IMR-90 (cell line): ENCODE measurements at regions not wholly inside any gene's neighbourhood (a gene's known extent, or its start where the extent isn't known, plus 50 kb on each side); places are given as distances from the start of the nearest gene placed in this dataset.

Experiments used
- ATAC-seq: fragments of 200-7000 bp; cut with Tn5 transposase; 2 replicates; pipeline ENCODE4 v1.9.1; 2020; ENCODE audit warnings: low read depth, mild to moderate bottlenecking, moderate library complexity
- BruUV-seq: library from RNA; stranded (reverse); fragments of 400-500 nt; replicated peaks from 2 replicates; lab custom pipeline; 2021; lab: Mats Ljungman, UMichigan
- CTCF ChIA-PET: fragments of 300-600 bp; formaldehyde crosslinking; extraction: SDS; loops from one replicate; lab custom pipeline; 2021; ENCODE audit warnings: antibody characterized with exemption; lab: Yijun Ruan, JAX
- POLR2A ChIA-PET: fragments of 300-600 bp; sonication (Branson Sonifier 250); formaldehyde crosslinking; loops from one replicate; lab custom pipeline; 2022; ENCODE audit warnings: antibody characterized with exemption; ENCODE audit not compliant: unreplicated experiment; lab: Charles Lee
- DNase-seq: peaks from one replicate; pipeline ENCODE4 v3.0.0; 2013
- H2AFZ ChIP-seq: replicated peaks from 2 replicates; pipeline ENCODE3; 2013; ENCODE audit warnings: low read length, mild to moderate bottlenecking; ENCODE audit not compliant: poor library complexity
- H2AK5ac ChIP-seq: 2 replicates; pipeline ENCODE4 v1.6.1; 2013; ENCODE audit warnings: low read depth, low read length, inconsistent platforms
- H2AK9ac ChIP-seq: replicated peaks from 2 replicates; pipeline ENCODE3; 2013; ENCODE audit warnings: mild to moderate bottlenecking, low read depth, low read length, moderate library complexity; ENCODE audit not compliant: poor library complexity
- H2BK120ac ChIP-seq: 2 replicates; pipeline ENCODE4 v1.6.1; 2013; ENCODE audit warnings: low read depth, low read length, inconsistent platforms
- H2BK15ac ChIP-seq: 3 replicates; pipeline ENCODE4 v1.6.1; 2013; ENCODE audit warnings: low read depth, low read length, inconsistent platforms
- H2BK20ac ChIP-seq: 2 replicates; pipeline ENCODE4 v1.6.1; 2013; ENCODE audit warnings: low read depth, mild to moderate bottlenecking, inconsistent platforms, low read length, moderate library complexity
- H2BK5ac ChIP-seq: 2 replicates; pipeline ENCODE4 v1.6.1; 2013; ENCODE audit warnings: mild to moderate bottlenecking, low read depth, low read length, inconsistent platforms; ENCODE audit not compliant: poor library complexity, severe bottlenecking
- H3K14ac ChIP-seq: replicated peaks from 2 replicates; pipeline ENCODE4 v1.6.1; 2013; ENCODE audit warnings: low read depth, low read length, inconsistent platforms
- H3K18ac ChIP-seq: 2 replicates; pipeline ENCODE4 v1.6.1; 2013; ENCODE audit warnings: low read depth, low read length, control low read depth
- H3K23ac ChIP-seq: 2 replicates; pipeline ENCODE4 v1.6.1; 2013; ENCODE audit warnings: low read depth, low read length, inconsistent platforms
- H3K27ac ChIP-seq: 2 replicates; pipeline ENCODE4 v1.5.1; 2013; ENCODE audit warnings: mild to moderate bottlenecking, control low read depth, low read length; ENCODE audit not compliant: insufficient read depth
- H3K27me3 ChIP-seq: 2 replicates; pipeline ENCODE4 v1.6.1; 2013; ENCODE audit warnings: low read length; ENCODE audit not compliant: control insufficient read depth, insufficient read depth
- H3K36me3 ChIP-seq: 2 replicates; pipeline ENCODE4 v1.6.1; 2013; ENCODE audit warnings: low read length, mixed read lengths; ENCODE audit not compliant: control insufficient read depth, insufficient read depth
- H3K4ac ChIP-seq: 2 replicates; pipeline ENCODE4 v1.6.1; 2013; ENCODE audit warnings: low read depth, low read length, inconsistent platforms
- H3K4me1 ChIP-seq: 2 replicates; pipeline ENCODE4 v1.6.1; 2013; ENCODE audit warnings: low read length, mixed read lengths; ENCODE audit not compliant: control insufficient read depth, insufficient read depth
- H3K4me2 ChIP-seq: 2 replicates; pipeline ENCODE4 v1.6.1; 2013; ENCODE audit warnings: low read depth, mild to moderate bottlenecking, control low read depth, low read length, moderate library complexity
- H3K4me3 ChIP-seq: 2 replicates; pipeline ENCODE4 v1.5.1; 2013; ENCODE audit warnings: low read depth, mild to moderate bottlenecking, control low read depth, low read length, moderate library complexity; ENCODE audit not compliant: insufficient read depth
- H3K56ac ChIP-seq: 2 replicates; pipeline ENCODE4 v1.6.1; 2013; ENCODE audit warnings: low read length, inconsistent platforms; ENCODE audit not compliant: insufficient read depth; ENCODE audit errors: extremely low read depth
- H3K79me1 ChIP-seq, 2 experiments: 2 replicates each; pipeline ENCODE4 v1.6.1; 2013; ENCODE audit warnings: low read length in 2 of 2, inconsistent platforms in 1 of 2, low read depth in 1 of 2
- H3K9ac ChIP-seq: 2 replicates; pipeline ENCODE4 v1.6.1; 2013; ENCODE audit warnings: low read depth, low read length, control low read depth
- H3K9me1 ChIP-seq: 2 replicates; pipeline ENCODE4 v1.6.1; 2013; ENCODE audit warnings: low read length, inconsistent platforms; ENCODE audit not compliant: insufficient read depth
- H3K9me3 ChIP-seq: 2 replicates; pipeline ENCODE4 v1.6.1; 2013; ENCODE audit warnings: low read length; ENCODE audit not compliant: control insufficient read depth, insufficient read depth
- H4K20me1 ChIP-seq: 2 replicates; pipeline ENCODE4 v1.6.1; 2013; ENCODE audit warnings: low read length, inconsistent platforms; ENCODE audit not compliant: insufficient read depth
- H4K5ac ChIP-seq: 2 replicates; pipeline ENCODE4 v1.6.1; 2013; ENCODE audit warnings: mild to moderate bottlenecking, low read depth, low read length, control low read depth
- H4K8ac ChIP-seq, 2 experiments: 2 replicates each; pipeline ENCODE4 v1.6.1; 2013; ENCODE audit warnings: low read depth in 2 of 2, low read length in 2 of 2, control low read depth in 1 of 2, inconsistent platforms in 1 of 2
- H4K91ac ChIP-seq: 2 replicates; pipeline ENCODE4 v1.6.1; 2013; ENCODE audit warnings: low read depth, low read length, inconsistent platforms; ENCODE audit not compliant: insufficient read depth
- BHLHE40 ChIP-seq: fragments of 150-350 bp; IDR thresholded peaks from 2 replicates; pipeline ENCODE4 v1.6.1; 2016; ENCODE audit warnings: mild to moderate bottlenecking, low read depth, low read length
- CEBPB ChIP-seq: IDR thresholded peaks from 2 replicates; pipeline ENCODE4 v1.6.1; 2012; ENCODE audit warnings: low read depth, low read length, improper control_type of control experiment
- CHD1 ChIP-seq: IDR thresholded peaks from 2 replicates; pipeline ENCODE4 v1.6.1; 2012; ENCODE audit warnings: low read depth, low read length, improper control_type of control experiment
- ELK1 ChIP-seq: fragments of 150-350 bp; IDR thresholded peaks from 2 replicates; pipeline ENCODE4 v1.6.1; 2016; ENCODE audit warnings: low read depth, mild to moderate bottlenecking, low read length, moderate library complexity, borderline replicate concordance
- FOS ChIP-seq: fragments of 150-350 bp; IDR thresholded peaks from 2 replicates; pipeline ENCODE4 v1.6.1; 2016; ENCODE audit warnings: low read depth, low read length
- MAFK ChIP-seq: IDR thresholded peaks from 2 replicates; pipeline ENCODE4 v1.6.1; 2012; ENCODE audit warnings: low read depth, low read length, improper control_type of control experiment
- MAZ ChIP-seq: IDR thresholded peaks from 2 replicates; pipeline ENCODE4 v1.6.1; 2012; ENCODE audit warnings: low read depth, mild to moderate bottlenecking, low read length, improper control_type of control experiment, moderate library complexity, borderline replicate concordance
- MXI1 ChIP-seq: IDR thresholded peaks from 2 replicates; pipeline ENCODE4 v1.6.1; 2012; ENCODE audit warnings: low read depth, mild to moderate bottlenecking, low read length, moderate library complexity, borderline replicate concordance
- NFE2L2 ChIP-seq: fragments of 150-350 bp; IDR thresholded peaks from 2 replicates; pipeline ENCODE4 v1.6.1; 2016; ENCODE audit warnings: low read depth, mild to moderate bottlenecking, low read length
- POLR2A ChIP-seq: IDR thresholded peaks from 2 replicates; pipeline ENCODE4 v1.6.1; 2012; ENCODE audit warnings: mild to moderate bottlenecking, low read depth, low read length
- RAD21 ChIP-seq: IDR thresholded peaks from 2 replicates; pipeline ENCODE4 v1.6.1; 2012; ENCODE audit warnings: low read length, improper control_type of control experiment
- RCOR1 ChIP-seq: IDR thresholded peaks from 2 replicates; pipeline ENCODE4 v1.6.1; 2012; ENCODE audit warnings: mild to moderate bottlenecking, low read length, improper control_type of control experiment; ENCODE audit not compliant: insufficient replicate concordance
- RFX5 ChIP-seq: IDR thresholded peaks from 2 replicates; pipeline ENCODE4 v1.8.0; 2012; ENCODE audit warnings: low read depth, mild to moderate bottlenecking, low read length, moderate library complexity
- SMC3 ChIP-seq: fragments of 150-350 bp; IDR thresholded peaks from 2 replicates; pipeline ENCODE4 v1.6.1; 2016; ENCODE audit warnings: low read depth, mild to moderate bottlenecking, antibody characterized with exemption, low read length, moderate library complexity
- USF2 ChIP-seq: fragments of 150-350 bp; IDR thresholded peaks from 2 replicates; pipeline ENCODE4 v1.6.1; 2017; ENCODE audit warnings: mild to moderate bottlenecking, antibody characterized with exemption, low read length, low read depth
- WGBS, 2 experiments: methylation state at CpG; one replicate each; pipeline versions ENCODE4 v1.1.5 to v1.1.7; 2013; ENCODE audit warnings: missing lambda C conversion rate in 2 of 2; ENCODE audit not compliant: insufficient read length in 1 of 2; ENCODE audit errors: extremely low coverage in 2 of 2; 5-methylcytosine and 5-hydroxymethylcytosine counted together
- dilution Hi-C: fragments of 300-500 bp; cut with HindIII; formaldehyde crosslinking; loops from one replicate; pipeline ENCODE4 v1.14.3; 2018; ENCODE audit warnings: low sequenced_read_pairs; ENCODE audit not compliant: unreplicated experiment
- in situ Hi-C: fragments of 300-500 bp; cut with MboI; formaldehyde crosslinking; loops from 3 replicates; pipeline ENCODE4 v1.14.3; 2019; ENCODE audit warnings: low sequenced_read_pairs, inconsistent platforms, mixed read lengths
- intact Hi-C: fragments of 100-400 bp; cut with micrococcal nuclease; formaldehyde crosslinking; loops from 2 replicates; pipeline ENCODE4 v1.10.0; 2022
- TF ChIP-seq, protein P1 (sequence below): conservative IDR thresholded peaks from 2 replicates; pipeline ENCODE4 v1.5.1; 2012; ENCODE audit warnings: mild to moderate bottlenecking, low read depth, low read length, improper control_type of control experiment

DNA sequence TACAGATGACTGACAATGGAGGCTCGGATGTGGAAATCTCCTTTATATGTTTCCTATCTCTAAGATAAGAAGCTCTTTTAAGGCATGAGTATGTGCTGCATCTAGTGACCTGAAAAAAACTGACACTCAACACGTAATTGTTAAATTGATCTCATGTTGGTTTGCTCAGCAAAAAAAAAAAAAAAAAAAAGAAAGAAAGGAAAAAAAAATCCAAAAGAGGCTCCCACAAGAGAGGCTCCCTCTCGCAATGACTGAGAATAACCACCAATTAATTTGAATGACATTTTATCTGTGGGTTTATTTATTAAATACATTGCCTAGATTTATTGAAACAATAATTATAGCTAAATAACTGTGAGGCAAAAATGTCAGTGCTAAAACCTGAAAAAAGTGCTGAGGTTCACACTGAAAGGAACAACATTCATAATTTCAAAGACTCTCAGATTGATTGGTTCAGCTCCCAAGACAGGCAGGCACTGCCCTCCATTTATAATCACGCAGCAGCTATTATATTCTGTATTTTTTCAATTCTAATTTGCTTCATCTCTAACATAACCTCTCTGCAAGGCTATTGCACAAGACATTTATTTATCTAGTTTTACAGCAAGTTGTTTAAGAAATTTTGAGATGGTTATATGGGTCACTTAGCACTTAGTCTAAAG lies 184.5 kb upstream of the TMPRSS15 start:
- BruUV-seq = no TSS peak
- Histone ChIP-seq H3K23ac (no peak overlapping the region), H2BK15ac (no peak overlapping the region), H3K4me3 (no peak overlapping the region), H3K9me3 (peaks cover 9% of the 10 kb centered on the region), H3K4ac (no peak overlapping the region), H3K18ac (no peak overlapping the region), H4K20me1 (no peaks in the 10 kb centered on the region), H3K14ac (no peak overlapping the region), H3K9ac (no peak overlapping the region), H3K56ac (no peak overlapping the region), H3K79me1 (no peaks in the 10 kb centered on the region), H3K36me3 (no peaks in the 10 kb centered on the region), H3K27ac (no peak overlapping the region), H3K4me2 (no peak overlapping the region), H2AK5ac (no peak overlapping the region), H2AFZ (no peak overlapping the region), H4K8ac (no peak overlapping the region), H2BK5ac (no peak overlapping the region), H3K27me3 (no peaks in the 10 kb centered on the region), H3K9me1 (no peaks in the 10 kb centered on the region), H4K5ac (no peak overlapping the region), H2AK9ac (no peak overlapping the region), H2BK20ac (no peak overlapping the region), H3K4me1 (no peaks in the 10 kb centered on the region), H2BK120ac (no peak overlapping the region), H4K91ac (no peak overlapping the region)
- intact Hi-C loops (no loop called here), dilution Hi-C loops (no loop called here), in situ Hi-C loops (no loop called here)
- ATAC-seq (no peak), DNase-seq (no peak)
- CTCF ChIA-PET = no interaction called here
- POLR2A ChIA-PET = no interaction called here
- no peak for TF ChIP-seq SMC3
- no peak for TF ChIP-seq ELK1
- no peak for TF ChIP-seq MAZ
- no peak for TF ChIP-seq CHD1
- TF ChIP-seq USF2 = no peak
- TF ChIP-seq FOS = no peak
- TF ChIP-seq, protein P1, sequence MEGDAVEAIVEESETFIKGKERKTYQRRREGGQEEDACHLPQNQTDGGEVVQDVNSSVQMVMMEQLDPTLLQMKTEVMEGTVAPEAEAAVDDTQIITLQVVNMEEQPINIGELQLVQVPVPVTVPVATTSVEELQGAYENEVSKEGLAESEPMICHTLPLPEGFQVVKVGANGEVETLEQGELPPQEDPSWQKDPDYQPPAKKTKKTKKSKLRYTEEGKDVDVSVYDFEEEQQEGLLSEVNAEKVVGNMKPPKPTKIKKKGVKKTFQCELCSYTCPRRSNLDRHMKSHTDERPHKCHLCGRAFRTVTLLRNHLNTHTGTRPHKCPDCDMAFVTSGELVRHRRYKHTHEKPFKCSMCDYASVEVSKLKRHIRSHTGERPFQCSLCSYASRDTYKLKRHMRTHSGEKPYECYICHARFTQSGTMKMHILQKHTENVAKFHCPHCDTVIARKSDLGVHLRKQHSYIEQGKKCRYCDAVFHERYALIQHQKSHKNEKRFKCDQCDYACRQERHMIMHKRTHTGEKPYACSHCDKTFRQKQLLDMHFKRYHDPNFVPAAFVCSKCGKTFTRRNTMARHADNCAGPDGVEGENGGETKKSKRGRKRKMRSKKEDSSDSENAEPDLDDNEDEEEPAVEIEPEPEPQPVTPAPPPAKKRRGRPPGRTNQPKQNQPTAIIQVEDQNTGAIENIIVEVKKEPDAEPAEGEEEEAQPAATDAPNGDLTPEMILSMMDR = no peak
- no peak for TF ChIP-seq RFX5
- TF ChIP-seq MAFK = no peak
- no peak for TF ChIP-seq CEBPB
- no peak for TF ChIP-seq BHLHE40
- no peak for TF ChIP-seq RAD21
- no peak for TF ChIP-seq POLR2A
- TF ChIP-seq RCOR1 = no peak
- no peak for TF ChIP-seq MXI1
- TF ChIP-seq NFE2L2 = no peak
- no CpG with 5 or more reads among the region's 4 CpGs for WGBS, 2 experiments
